A673 (cell line): ENCODE measurements at regions not wholly inside any gene's neighbourhood (a gene's known extent, or its start where the extent isn't known, plus 50 kb on each side); places are given as distances from the start of the nearest gene placed in this dataset.
"Not testable (repeated sequence)": the region's sequence is repeated elsewhere in the genome, so short reads cannot be mapped to it uniquely, and the experiment has no call there.

Experiments
- CTCF ChIP-seq: fragments of 300-800, 200-600 bp; sonication (generic); conservative IDR thresholded peaks from 2 replicates; pipeline ENCODE4 v1.5.1; 2017; ENCODE audit warnings: low read depth, mild to moderate bottlenecking, antibody characterized with exemption, low read length, moderate library complexity, mixed read lengths
- EZH2 ChIP-seq: fragments of 200-600 bp; sonication (generic); IDR thresholded peaks from 2 replicates; pipeline ENCODE4 v1.6.1; 2017; ENCODE audit warnings: borderline replicate concordance, low read depth, mild to moderate bottlenecking, mixed read lengths, antibody characterized with exemption, low read length; ENCODE audit not compliant: poor library complexity, severe bottlenecking

- TF ChIP-seq EZH2, CTCF: not testable (repeated sequence)
These were observed 117.8 kb downstream of the TLR5 start for GRCh38 chr1:223025190-223025734.
